DND-41 (cell line): ENCODE measurements at regions not wholly inside any gene's neighbourhood (a gene's known extent, or its start where the extent isn't known, plus 50 kb on each side); places are given as distances from the start of the nearest gene placed in this dataset.

Experiments
- ATAC-seq: fragments of 200-7000 bp; cut with Tn5 transposase; 3 replicates; pipeline ENCODE4 v1.9.1; 2021; ENCODE audit warnings: low read depth; ENCODE audit not compliant: insufficient read depth
- DNase-seq: peaks from one replicate; pipeline ENCODE4 v3.0.0-alpha.2; 2020
- H2AFZ ChIP-seq: 2 replicates; pipeline ENCODE4 v1.6.0; 2012; ENCODE audit warnings: low read depth, low read length
- H3K27ac ChIP-seq: 2 replicates; pipeline ENCODE4 v1.5.1; 2012; ENCODE audit warnings: low read length, inconsistent platforms
- H3K27me3 ChIP-seq: fragments of 200-600 bp; sonication (generic); 2 replicates; pipeline ENCODE4 v1.6.0; 2012; ENCODE audit warnings: low read length, mild to moderate bottlenecking, inconsistent platforms; ENCODE audit not compliant: insufficient read depth, poor library complexity
- H3K36me3 ChIP-seq: 2 replicates; pipeline ENCODE4 v1.5.1; 2012; ENCODE audit warnings: low read length, inconsistent platforms; ENCODE audit not compliant: insufficient read depth
- H3K4me1 ChIP-seq: 2 replicates; pipeline ENCODE4 v1.5.1; 2012; ENCODE audit warnings: mild to moderate bottlenecking, low read length; ENCODE audit not compliant: insufficient read depth
- H3K4me2 ChIP-seq: 2 replicates; pipeline ENCODE4 v1.6.0; 2012; ENCODE audit warnings: mild to moderate bottlenecking, moderate library complexity, low read length, inconsistent platforms; ENCODE audit not compliant: insufficient read depth
- H3K4me3 ChIP-seq, 2 experiments: fragments of 200-600 bp in 1 of 2; shearing (Covaris generic) in 1 of 2; 2 replicates each; pipeline ENCODE4 v1.5.1; 2012 to 2016; ENCODE audit warnings: inconsistent platforms in 2 of 2, low read length in 2 of 2, mild to moderate bottlenecking in 2 of 2, low read depth in 1 of 2, moderate library complexity in 1 of 2
- H3K79me2 ChIP-seq: 2 replicates; pipeline ENCODE4 v1.6.0; 2012; ENCODE audit warnings: low read length, inconsistent platforms; ENCODE audit not compliant: insufficient read depth
- H3K9ac ChIP-seq: 2 replicates; pipeline ENCODE4 v1.6.0; 2012; ENCODE audit warnings: low read depth, mild to moderate bottlenecking, inconsistent platforms, low read length, moderate library complexity
- H3K9me3 ChIP-seq: 2 replicates; pipeline ENCODE4 v1.5.1; 2012; ENCODE audit warnings: low read length, moderate library complexity, mild to moderate bottlenecking, inconsistent platforms; ENCODE audit not compliant: insufficient read depth, severe bottlenecking
- H4K20me1 ChIP-seq: 2 replicates; pipeline ENCODE4 v1.6.0; 2012; ENCODE audit warnings: low read length; ENCODE audit not compliant: insufficient read depth
- CTCF ChIP-seq: IDR thresholded peaks from 2 replicates; pipeline ENCODE4 v1.5.1; 2012; ENCODE audit warnings: borderline replicate concordance, low read length, moderate library complexity, mild to moderate bottlenecking; ENCODE audit not compliant: poor library complexity, severe bottlenecking; ENCODE audit errors: extremely low read depth
- EZH2 ChIP-seq: IDR thresholded peaks from 3 replicates; pipeline ENCODE4 v1.6.1; 2012; ENCODE audit warnings: borderline replicate concordance, low read depth, mild to moderate bottlenecking, moderate library complexity, low read length, inconsistent platforms; ENCODE audit not compliant: severe bottlenecking

GRCh38 chr4:14915018-14915417 is 87.3 kb upstream of the CPEB2 start:
- TF ChIP-seq CTCF, result no peak
- no peak for TF ChIP-seq EZH2
- H3K4me1 ChIP-seq, result no peaks in the 10 kb centered on the region

GRCh38 chr4:14916554-14917297 is 85.6 kb upstream of the CPEB2 start:
- H3K4me1 ChIP-seq, result no peaks in the 10 kb centered on the region
- no peaks in the 10 kb centered on the region for H3K79me2 ChIP-seq
- no peaks in the 10 kb centered on the region for H3K36me3 ChIP-seq
- no peak overlapping the region for H3K4me3 ChIP-seq
- H3K9ac ChIP-seq, result no peak overlapping the region
- no peaks in the 10 kb centered on the region for H4K20me1 ChIP-seq
- H2AFZ ChIP-seq, result no peak overlapping the region
- H3K9me3 ChIP-seq, result no peaks in the 10 kb centered on the region
- no peaks in the 10 kb centered on the region for H3K27me3 ChIP-seq
- no peak overlapping the region for H3K4me2 ChIP-seq
- TF ChIP-seq CTCF, result no peak
- no peak for TF ChIP-seq EZH2
- no peak for DNase-seq
- H3K27ac ChIP-seq, result no peak overlapping the region
- no peak for ATAC-seq

More at GRCh38 chr4:14915018-14915417, 87.3 kb upstream of the CPEB2 start:
- H3K79me2 ChIP-seq, result no peaks in the 10 kb centered on the region
- H3K27me3 ChIP-seq, result peaks cover 6% of the 10 kb centered on the region
- no peak for ATAC-seq
- H2AFZ ChIP-seq, result no peak overlapping the region
- no peak overlapping the region for H3K4me2 ChIP-seq
- H4K20me1 ChIP-seq, result no peaks in the 10 kb centered on the region
- no peak for DNase-seq
- H3K9me3 ChIP-seq, result no peaks in the 10 kb centered on the region
- no peak overlapping the region for H3K4me3 ChIP-seq
- no peak overlapping the region for H3K9ac ChIP-seq
- H3K27ac ChIP-seq, result no peak overlapping the region
- H3K36me3 ChIP-seq, result no peaks in the 10 kb centered on the region

GRCh38 chr4:14917298-14917633 is 85.0 kb upstream of the CPEB2 start:
- no peaks in the 10 kb centered on the region for H3K4me1 ChIP-seq
- no peak overlapping the region for H3K4me2 ChIP-seq
- no peaks in the 10 kb centered on the region for H3K79me2 ChIP-seq
- no peaks in the 10 kb centered on the region for H3K36me3 ChIP-seq
- no peak overlapping the region for H2AFZ ChIP-seq
- no peak for DNase-seq
- H3K27me3 ChIP-seq, result no peaks in the 10 kb centered on the region
- H3K27ac ChIP-seq, result no peak overlapping the region
- TF ChIP-seq CTCF, result no peak
- no peak for TF ChIP-seq EZH2
- no peak overlapping the region for H3K4me3 ChIP-seq
- no peaks in the 10 kb centered on the region for H4K20me1 ChIP-seq
- H3K9me3 ChIP-seq, result no peaks in the 10 kb centered on the region
- ATAC-seq, result no peak
- H3K9ac ChIP-seq, result no peak overlapping the region
